ENCODE measurements at regions not wholly inside any gene's neighbourhood (a gene's known extent, or its start where the extent isn't known, plus 50 kb on each side); places are given as distances from the start of the nearest gene placed in this dataset.

- TF ChIP-seq EP300 (IDR thresholded peaks at IDR 0.05; ENCODE audit: low read depth): no peak
- TF ChIP-seq, protein P1, sequence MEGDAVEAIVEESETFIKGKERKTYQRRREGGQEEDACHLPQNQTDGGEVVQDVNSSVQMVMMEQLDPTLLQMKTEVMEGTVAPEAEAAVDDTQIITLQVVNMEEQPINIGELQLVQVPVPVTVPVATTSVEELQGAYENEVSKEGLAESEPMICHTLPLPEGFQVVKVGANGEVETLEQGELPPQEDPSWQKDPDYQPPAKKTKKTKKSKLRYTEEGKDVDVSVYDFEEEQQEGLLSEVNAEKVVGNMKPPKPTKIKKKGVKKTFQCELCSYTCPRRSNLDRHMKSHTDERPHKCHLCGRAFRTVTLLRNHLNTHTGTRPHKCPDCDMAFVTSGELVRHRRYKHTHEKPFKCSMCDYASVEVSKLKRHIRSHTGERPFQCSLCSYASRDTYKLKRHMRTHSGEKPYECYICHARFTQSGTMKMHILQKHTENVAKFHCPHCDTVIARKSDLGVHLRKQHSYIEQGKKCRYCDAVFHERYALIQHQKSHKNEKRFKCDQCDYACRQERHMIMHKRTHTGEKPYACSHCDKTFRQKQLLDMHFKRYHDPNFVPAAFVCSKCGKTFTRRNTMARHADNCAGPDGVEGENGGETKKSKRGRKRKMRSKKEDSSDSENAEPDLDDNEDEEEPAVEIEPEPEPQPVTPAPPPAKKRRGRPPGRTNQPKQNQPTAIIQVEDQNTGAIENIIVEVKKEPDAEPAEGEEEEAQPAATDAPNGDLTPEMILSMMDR (IDR thresholded peaks at IDR 0.05): no peak
- TF ChIP-seq POLR2A (IDR thresholded peaks at IDR 0.05): no peak
- no peak for TF ChIP-seq POLR2AphosphoS5 (IDR thresholded peaks at IDR 0.05)
Observed at GRCh38 chr18:33916200-33916599, 308.5 kb downstream of the NOL4 start.
